SW 1271 (cell line): ENCODE measurements at regions not wholly inside any gene's neighbourhood (a gene's known extent, or its start where the extent isn't known, plus 50 kb on each side); places are given as distances from the start of the nearest gene placed in this dataset.
"Not testable (repeated sequence)": the region's sequence is repeated elsewhere in the genome, so short reads cannot be mapped to it uniquely, and the experiment has no call there.

Experiments used
- DNase-seq, 2 experiments: peaks; one replicate each; lab custom pipeline; 2025; lab: John Stamatoyannopoulos, UW

GRCh38 chr2:175606010-175606841 lies 395.8 kb downstream of the LNPK start:
- DNase-seq = no peak

- DNase-seq = no peak
Measured at GRCh38 chr2:175605640-175606009, 396.4 kb downstream of the LNPK start.

DNA sequence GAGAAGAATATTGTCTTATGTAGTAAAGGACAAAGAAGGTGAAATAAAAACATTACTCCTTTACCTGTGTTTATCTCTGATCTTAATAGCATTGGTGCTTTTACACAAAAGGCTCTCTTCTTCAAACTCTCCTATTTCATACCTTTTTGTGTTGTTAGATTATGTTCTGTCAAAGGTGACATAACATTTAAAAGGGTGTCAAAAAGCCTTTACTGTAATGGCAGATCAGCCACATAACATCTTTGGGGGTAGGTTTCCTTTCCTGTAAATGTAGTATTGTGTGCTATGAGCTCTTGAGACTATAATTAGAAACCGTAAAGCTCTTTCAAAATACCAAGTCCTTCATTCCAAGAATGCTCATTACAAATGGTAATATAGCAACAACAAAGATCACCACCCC lies 400.1 kb downstream of the LNPK start:
- no peak for DNase-seq

DNA sequence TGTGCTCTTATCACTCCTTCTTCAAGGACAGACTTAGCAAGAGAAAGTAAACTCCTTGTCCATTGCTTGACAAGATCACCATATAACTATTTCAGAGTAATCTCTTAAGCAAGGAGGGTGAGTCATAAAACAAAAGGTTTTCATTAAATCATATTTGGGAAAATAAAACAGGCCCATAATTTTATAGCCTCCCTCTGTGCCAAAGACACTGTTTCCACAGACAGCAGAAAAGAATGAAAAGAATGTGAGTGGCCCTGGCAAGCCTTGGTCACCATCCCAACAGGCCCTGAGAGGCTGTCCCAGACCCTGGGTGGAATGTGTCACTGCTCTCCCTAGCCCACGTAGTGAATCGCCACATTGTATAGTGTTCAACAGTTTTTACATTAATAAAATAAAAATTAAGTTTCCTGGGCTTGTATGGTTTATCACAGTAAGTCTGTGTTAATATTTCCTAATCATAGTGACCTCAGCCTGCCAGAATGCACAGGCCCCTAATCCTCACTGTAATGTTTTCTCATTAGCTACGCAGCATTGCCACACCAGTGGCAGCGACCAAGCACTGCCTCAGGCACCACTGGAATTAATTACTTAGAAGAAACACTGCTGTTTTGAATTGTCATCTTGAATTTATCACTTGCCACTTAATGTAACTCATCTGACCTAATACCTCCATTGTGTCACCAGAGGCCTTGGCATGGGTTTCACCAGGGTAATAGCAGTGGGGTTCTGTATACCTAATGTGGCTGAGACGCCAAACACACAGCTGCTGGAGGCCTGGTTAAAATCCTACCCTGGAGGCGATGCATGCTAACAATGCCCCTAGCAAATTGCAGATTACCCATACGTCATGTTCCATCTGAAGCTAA lies 401.9 kb downstream of the LNPK start:
- DNase-seq = no peak

DNA sequence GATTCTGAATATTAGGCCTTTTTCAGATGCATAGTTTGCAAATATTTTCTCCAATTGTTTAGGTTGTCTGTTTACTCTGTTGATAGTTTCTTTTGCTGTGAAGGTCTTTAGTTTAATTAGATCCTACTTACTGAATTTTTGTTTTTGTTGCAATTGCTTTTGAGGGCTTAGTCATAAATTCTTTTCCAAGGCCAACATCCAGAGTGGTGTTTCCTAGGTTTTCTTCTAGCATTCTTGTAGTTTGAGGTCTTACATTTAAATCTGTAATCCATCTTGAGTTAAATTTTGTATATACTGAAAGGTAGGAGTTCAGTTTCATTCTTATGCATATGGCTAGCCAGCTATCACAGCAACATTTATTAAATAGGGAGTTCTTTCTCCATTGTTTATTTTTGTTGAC lies 404.8 kb downstream of the LNPK start:
- DNase-seq = no peak

- DNase-seq = no peak
Measured at GRCh38 chr2:175595139-175595538, 406.9 kb downstream of the LNPK start.

DNA sequence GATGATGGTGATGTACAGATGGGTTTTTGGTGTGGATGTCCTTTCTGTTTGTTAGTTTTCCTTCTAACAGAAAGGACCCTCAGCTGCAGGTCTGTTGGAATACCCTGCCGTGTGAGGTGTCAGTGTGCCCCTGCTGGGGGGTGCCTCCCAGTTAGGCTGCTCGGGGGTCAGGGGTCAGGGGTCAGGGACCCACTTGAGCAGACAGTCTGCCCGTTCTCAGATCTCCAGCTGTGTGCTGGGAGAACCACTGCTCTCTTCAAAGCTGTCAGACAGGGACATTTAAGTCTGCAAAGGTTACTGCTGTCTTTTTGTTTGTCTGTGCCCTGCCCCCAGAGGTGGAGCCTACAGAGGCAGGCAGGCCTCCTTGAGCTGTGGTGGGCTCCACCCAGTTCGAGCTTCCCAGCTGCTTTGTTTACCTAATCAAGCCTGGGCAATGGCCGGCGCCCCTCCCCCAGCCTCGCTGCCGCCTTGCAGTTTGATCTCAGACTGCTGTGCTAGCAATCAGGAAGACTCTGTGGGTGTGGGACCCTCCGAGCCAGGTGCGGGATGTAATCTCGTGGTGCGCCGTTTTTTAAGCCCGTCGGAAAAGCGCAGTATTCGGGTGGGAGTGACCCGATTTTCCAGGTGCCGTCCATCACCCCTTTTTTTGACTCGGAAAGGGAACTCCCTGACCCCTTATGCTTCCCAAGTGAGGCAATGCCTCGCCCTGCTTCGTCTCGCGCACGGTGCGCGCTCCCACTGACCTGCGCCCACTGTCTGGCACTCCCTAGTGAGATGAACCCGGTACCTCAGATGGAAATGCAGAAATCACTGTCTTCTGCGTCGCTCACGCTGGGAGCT lies 408.2 kb downstream of the LNPK start:
- DNase-seq = not testable (repeated sequence)

DNA sequence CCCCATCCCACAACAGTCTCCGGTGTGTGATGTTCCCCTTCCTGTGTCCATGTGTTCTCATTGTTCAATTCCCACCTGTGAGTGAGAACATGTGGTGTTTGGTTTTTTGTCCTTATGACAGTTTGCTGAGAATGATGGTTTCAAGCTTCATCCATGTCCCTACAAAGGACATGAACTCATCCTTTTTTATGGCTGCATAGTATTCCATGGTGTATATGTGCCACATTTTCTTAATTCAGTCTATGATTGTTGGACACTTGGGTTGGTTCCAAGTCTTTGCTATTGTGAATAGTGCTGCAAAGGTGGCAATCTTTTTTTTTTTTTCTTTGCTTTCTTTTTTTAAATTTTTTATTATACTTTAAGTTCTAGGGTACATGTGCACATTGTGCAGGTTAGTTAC lies 406.7 kb upstream of the ATP5MC3 start:
- not testable (repeated sequence) for DNase-seq

DNA sequence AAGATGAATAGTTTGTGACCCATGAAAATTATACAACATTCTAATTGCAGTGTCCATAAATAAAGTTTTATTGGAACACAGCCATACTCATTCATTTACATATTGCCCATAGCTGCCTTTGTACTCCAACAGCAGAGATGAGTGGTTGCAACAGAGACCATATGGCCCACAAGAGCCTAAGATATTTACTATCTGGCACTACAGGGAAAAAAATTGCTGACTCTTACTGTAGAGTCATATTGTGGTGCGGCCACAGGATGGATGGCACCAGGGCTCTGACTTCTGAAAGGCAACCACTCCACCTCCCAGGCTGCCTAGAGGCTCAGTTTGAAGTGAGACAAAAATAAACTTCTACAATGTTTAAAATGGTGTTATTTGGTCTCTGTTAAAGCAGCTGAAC lies 404.0 kb upstream of the ATP5MC3 start:
- DNase-seq = no peak

GRCh38 chr2:175580652-175581051 lies 399.1 kb upstream of the ATP5MC3 start:
- no peak for DNase-seq

DNA sequence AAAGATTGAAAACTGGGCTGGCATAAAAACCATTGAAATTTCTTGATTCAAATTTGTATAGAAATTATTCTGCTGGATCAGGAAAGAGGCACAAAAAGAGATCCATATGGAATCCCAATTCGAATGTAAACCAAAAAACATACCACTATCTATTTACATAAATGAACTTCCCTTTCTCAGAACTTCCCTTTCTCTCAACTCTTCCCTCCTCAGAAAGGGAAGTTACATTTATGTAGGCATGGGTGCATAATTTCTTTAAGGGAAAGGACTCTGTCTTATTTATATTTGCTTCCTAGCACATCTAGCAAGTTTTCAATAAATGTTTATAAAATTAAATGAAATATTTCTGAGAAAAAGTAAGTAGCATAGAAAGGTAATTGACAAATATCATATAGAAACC lies 398.1 kb upstream of the ATP5MC3 start:
- no peak for DNase-seq

- DNase-seq = no peak
Measured at GRCh38 chr2:175577368-175577970, 396.0 kb upstream of the ATP5MC3 start.

- DNase-seq = no peak
Measured at GRCh38 chr2:175576875-175577274, 395.4 kb upstream of the ATP5MC3 start.

DNA sequence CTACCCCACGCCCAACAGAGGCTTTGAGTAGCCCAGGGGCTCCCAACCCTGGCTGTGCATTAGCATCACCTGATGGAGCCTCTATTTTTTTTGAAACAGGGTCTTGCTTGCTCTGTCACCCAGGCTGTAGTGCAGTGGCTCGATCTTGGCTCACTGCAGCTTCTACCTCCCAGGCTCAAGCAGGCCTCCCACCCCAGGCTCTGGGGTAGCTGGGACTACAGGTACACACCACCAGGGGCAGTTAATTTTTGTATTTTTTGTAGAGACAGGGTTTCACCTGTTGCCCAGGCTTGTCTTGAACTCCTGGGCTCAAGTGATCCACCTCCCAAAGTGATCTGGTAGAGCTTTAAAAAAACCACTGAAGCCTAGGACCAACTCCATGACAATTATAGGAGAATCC lies 394.8 kb upstream of the ATP5MC3 start:
- no peak for DNase-seq

GRCh38 chr2:175575346-175576258 lies 394.1 kb upstream of the ATP5MC3 start:
- DNase-seq = no peak

GRCh38 chr2:175574069-175574468 lies 392.6 kb upstream of the ATP5MC3 start:
- no peak for DNase-seq

DNA sequence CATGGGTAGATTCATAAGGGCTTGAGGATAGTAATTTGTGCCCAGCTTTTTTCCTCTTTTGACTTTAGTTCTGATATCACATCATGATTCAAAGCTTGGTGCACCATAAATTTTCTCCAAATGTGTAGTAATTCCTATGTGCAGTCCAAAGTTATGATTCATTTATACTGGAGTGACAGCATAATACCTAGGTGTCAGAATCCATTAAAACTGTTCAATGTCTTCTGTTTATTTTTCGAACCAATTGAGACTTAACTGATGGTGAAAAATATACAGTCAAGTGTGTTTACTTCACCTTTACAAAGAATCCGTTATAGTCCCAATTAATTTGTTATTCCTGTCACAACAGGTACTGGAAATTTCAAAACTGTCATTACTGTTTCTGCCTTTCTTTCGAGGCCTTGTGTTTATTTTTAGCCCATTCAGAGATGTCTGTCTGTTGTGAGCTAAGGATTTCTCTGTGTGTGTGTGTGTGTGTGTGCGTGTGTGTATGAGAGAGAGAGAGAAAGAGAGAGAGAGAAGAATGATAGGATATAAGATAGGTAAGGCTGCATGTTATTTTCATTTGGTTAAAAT lies 389.7 kb upstream of the ATP5MC3 start:
- DNase-seq = no peak

- DNase-seq = no peak
Measured at GRCh38 chr2:175568109-175568730, 386.7 kb upstream of the ATP5MC3 start.

GRCh38 chr2:175567435-175568061 lies 386.0 kb upstream of the ATP5MC3 start:
- no peak for DNase-seq
